Heart right ventricle (tissue), 16 donors: ENCODE measurements at regions not wholly inside any gene's neighbourhood (a gene's known extent, or its start where the extent isn't known, plus 50 kb on each side); places are given as distances from the start of the nearest gene placed in this dataset.

Source experiments
- ATAC-seq, 8 donors: fragments of 200-7000 bp; cut with Tn5 transposase; one replicate each; pipeline ENCODE4 v1.9.1; 2020; ENCODE audit warnings: mild to moderate bottlenecking in 8 of 8, moderate library complexity in 8 of 8, moderate number of reproducible peaks in 1 of 8
- DNase-seq, 2 donors: peaks; one replicate each; pipeline ENCODE4 v3.0.0-alpha.2; 2020
- H3K27ac ChIP-seq, 10 donors: fragments of 200-600 bp; sonication (generic) in 2 of 10; one replicate each; pipeline versions ENCODE4 v1.5.0 to v1.8.0; 2020 to 2022; ENCODE audit warnings: mild to moderate bottlenecking in 3 of 10
- H3K27me3 ChIP-seq, 7 donors: fragments of 200-600 bp; one replicate each; pipeline ENCODE4 v1.8.0; 2021 to 2022; ENCODE audit warnings: mild to moderate bottlenecking in 2 of 7
- H3K36me3 ChIP-seq, 9 donors: fragments of 200-600 bp; sonication (generic) in 1 of 9; one replicate each; pipeline versions ENCODE4 v1.5.0 to v1.8.0; 2020 to 2022; ENCODE audit warnings: mild to moderate bottlenecking in 2 of 9
- H3K4me1 ChIP-seq, 9 donors: fragments of 200-600 bp; sonication (generic) in 1 of 9; one replicate each; pipeline versions ENCODE4 v1.5.0 to v1.8.0; 2020 to 2022; ENCODE audit warnings: mild to moderate bottlenecking in 4 of 9
- H3K4me3 ChIP-seq, 10 donors: fragments of 200-600 bp; sonication (generic) in 2 of 10; one replicate each; pipeline versions ENCODE4 v1.5.0 to v1.8.0; 2020 to 2022; ENCODE audit warnings: mild to moderate bottlenecking in 7 of 10, moderate library complexity in 2 of 10
- H3K9me3 ChIP-seq, 11 donors: fragments of 200-600 bp in 10 of 11; sonication (generic) in 2 of 11; one replicate each; pipeline versions ENCODE4 v1.5.0 to v1.8.0; 2013 to 2022; ENCODE audit warnings: mild to moderate bottlenecking in 2 of 11, control low read depth in 1 of 11, moderate library complexity in 1 of 11
- CTCF ChIP-seq, 9 donors: fragments of 200-600 bp; sonication (generic) in 2 of 9; IDR thresholded peaks; one replicate each; pipeline versions ENCODE4 v1.5.0 to v1.8.0; 2021 to 2022; ENCODE audit warnings: antibody characterized with exemption in 9 of 9, mild to moderate bottlenecking in 5 of 9, moderate library complexity in 1 of 9
- WGBS, 2 donors: extraction: QIAGEN DNeasy Blood & Tissue Kit; methylation state at CpG; one replicate each; pipeline ENCODE4 v1.1.7; 2013; ENCODE audit warnings: inconsistent platforms in 1 of 2; 5-methylcytosine and 5-hydroxymethylcytosine counted together
- intact Hi-C, 10 donors: fragments of 100-400 bp; cut with DNase I; formaldehyde crosslinking; loops; one replicate each; pipeline versions ENCODE4 v1.11.1 to v1.14.2; 2022
- donor health status: Arrhythmogenic right ventricular cardiomyopathy.
- donor health status: ischemic (EF 13 %, LVEDD 7.1; RV severe dilation, severe dysfunction).
- donor health status: healthy with polysubstance abuse.
- donor health status: DM: no; HTN: yes; CAD: no.
- donor health status: DM: no; HTN: no; CAD: no.
- donor health status: ischemic (EF 25% LVEDD 6.9; RV normal size, moderate dysfunction).
- donor health status: ischemic (EF 25% LVEDD 5.7; RV mildly dilated, moderate dysfunction).
- donor health status: healthy.
- donor health status: DM: yes; HTN: yes; CAD: no.
- donor health status: Ischemic cardiomyopathy.
- donor health status: ischemic (EF 35%, LVEDD 5.7; RV mildly dilated, moderate dysfunction).
- donor health status: nonischemic (EF 11% LVEDD 7.7; RV severe dilation, severe dysfunction).
- donor health status: DM: yes; HTN: yes; CAD: no.
- donor health status: PGD.
- donor health status: ischemic (EF 29% LVEDD 5.4; RV normal size, mild dysfunction).
- donor health status: nonischemic (EF 23%, LVEDD 6.1; RV moderate dilation, normal function).

GRCh38 chr11:127471662-127472061, 471.1 kb upstream of the KIRREL3 start:
- no peaks in the 10 kb centered on the region for H3K9me3 ChIP-seq
- no peaks in the 10 kb centered on the region for H3K27me3 ChIP-seq
- intact Hi-C loops = no loop called here
- H3K4me3 ChIP-seq = no peak overlapping the region
- H3K4me1 ChIP-seq = no peaks in the 10 kb centered on the region
- WGBS, 2 donors = 91 to 93% methylated on average over 3 of the region's 3 CpGs
- H3K36me3 ChIP-seq = no peaks in the 10 kb centered on the region
- H3K27ac ChIP-seq = no peak overlapping the region
- TF ChIP-seq CTCF (IDR thresholded peaks at IDR 0.05) = no peak
- no peak for DNase-seq
- no peak for ATAC-seq

- H3K27ac ChIP-seq = no peak overlapping the region
- no peaks in the 10 kb centered on the region for H3K27me3 ChIP-seq
- no peak for DNase-seq
- peak in 7 of 9 donors; percentile 22 to 51 (median 34) for TF ChIP-seq CTCF (IDR thresholded peaks at IDR 0.05)
- WGBS, 2 donors = 72 to 81% methylated on average over 4 of the region's 4 CpGs
- no peak for ATAC-seq
- no peaks in the 10 kb centered on the region for H3K9me3 ChIP-seq
- no peaks in the 10 kb centered on the region for H3K4me1 ChIP-seq
- H3K4me3 ChIP-seq = no peak overlapping the region
- intact Hi-C loops = no loop called here
- no peaks in the 10 kb centered on the region for H3K36me3 ChIP-seq
Measured at GRCh38 chr11:127470306-127470884, 469.8 kb upstream of the KIRREL3 start.

GRCh38 chr11:127464325-127464724, 463.8 kb upstream of the KIRREL3 start:
- intact Hi-C loops = loop anchor here in 1 of 10 donors (5.0 kb wide), 1 partner anchor 558 kb away; no protein-coding TSS in a partner anchor
- 70 to 87% methylated on average over 6 of the region's 6 CpGs for WGBS, 2 donors
- no peak for DNase-seq

GRCh38 chr11:127462065-127462344, 461.4 kb upstream of the KIRREL3 start:
- intact Hi-C loops = loop anchor here in 1 of 10 donors (5.0 kb wide), 1 partner anchor 560 kb away; no protein-coding TSS in a partner anchor
- no peaks in the 10 kb centered on the region for H3K4me1 ChIP-seq
- 63 to 69% methylated on average over 3 of the region's 3 CpGs for WGBS, 2 donors
- H3K4me3 ChIP-seq = no peak overlapping the region
- H3K27me3 ChIP-seq = peaks cover 0 to 4% (median 0%) of the 10 kb centered on the region in 7 donors
- no peak overlapping the region for H3K27ac ChIP-seq
- ATAC-seq (no peak), DNase-seq (no peak)
- H3K36me3 ChIP-seq = no peaks in the 10 kb centered on the region
- TF ChIP-seq CTCF (IDR thresholded peaks at IDR 0.05) = no peak
- H3K9me3 ChIP-seq = no peaks in the 10 kb centered on the region

More at GRCh38 chr11:127464325-127464724, 463.8 kb upstream of the KIRREL3 start:
- Histone ChIP-seq H3K4me1 (no peaks in the 10 kb centered on the region), H3K36me3 (no peaks in the 10 kb centered on the region), H3K9me3 (no peaks in the 10 kb centered on the region), H3K4me3 (no peak overlapping the region), H3K27me3 (peaks cover 0 to 2% (median 0%) of the 10 kb centered on the region in 7 donors), H3K27ac (no peak overlapping the region)
- no peak for TF ChIP-seq CTCF (IDR thresholded peaks at IDR 0.05)
- no peak for ATAC-seq
